GM20431 (cell line): ENCODE measurements at regions not wholly inside any gene's neighbourhood (a gene's known extent, or its start where the extent isn't known, plus 50 kb on each side); places are given as distances from the start of the nearest gene placed in this dataset.
"Not testable (repeated sequence)": the region's sequence is repeated elsewhere in the genome, so short reads cannot be mapped to it uniquely, and the experiment has no call there.

ENCODE experiments used
- in situ Hi-C: fragments of 300-500 bp; cut with MseI, MboI; formaldehyde crosslinking; loops from one replicate; pipeline ENCODE4 v1.15.0; 2020; ENCODE audit warnings: low sequenced_read_pairs; ENCODE audit not compliant: unreplicated experiment

GRCh38 chr2:84077496-84077895 is 381.6 kb downstream of the SUCLG1 start:
- in situ Hi-C loops, result no loop called here

- in situ Hi-C loops, result no loop called here
These were observed 388.0 kb downstream of the SUCLG1 start for GRCh38 chr2:84071050-84071449.

- in situ Hi-C loops, result no loop called here
These were observed 393.2 kb downstream of the SUCLG1 start for GRCh38 chr2:84065857-84066256.

GRCh38 chr2:84057917-84058560 is 401.0 kb downstream of the SUCLG1 start:
- in situ Hi-C loops, result no loop called here

- in situ Hi-C loops, result no loop called here
These were observed 403.3 kb downstream of the SUCLG1 start for GRCh38 chr2:84055816-84056215.

GRCh38 chr2:84054577-84054976 is 404.5 kb downstream of the SUCLG1 start:
- in situ Hi-C loops, result not testable (repeated sequence)

GRCh38 chr2:84052913-84053312 is 406.2 kb downstream of the SUCLG1 start:
- in situ Hi-C loops, result no loop called here

- in situ Hi-C loops, result no loop called here
These were observed 407.0 kb downstream of the SUCLG1 start for GRCh38 chr2:84052043-84052442.

GRCh38 chr2:84048964-84049363 is 410.1 kb downstream of the SUCLG1 start:
- in situ Hi-C loops, result no loop called here

- in situ Hi-C loops, result no loop called here
These were observed 417.6 kb downstream of the SUCLG1 start for GRCh38 chr2:84041506-84041905.

GRCh38 chr2:84040281-84040680 is 418.8 kb downstream of the SUCLG1 start:
- in situ Hi-C loops, result no loop called here

GRCh38 chr2:84038866-84039265 is 420.2 kb downstream of the SUCLG1 start:
- in situ Hi-C loops, result no loop called here

GRCh38 chr2:84033347-84033974 is 425.6 kb downstream of the SUCLG1 start:
- in situ Hi-C loops, result no loop called here

- in situ Hi-C loops, result no loop called here
These were observed 427.6 kb downstream of the SUCLG1 start for GRCh38 chr2:84031312-84032050.

- in situ Hi-C loops, result no loop called here
These were observed 429.0 kb downstream of the SUCLG1 start for GRCh38 chr2:84029903-84030575.

- in situ Hi-C loops, result no loop called here
These were observed 432.3 kb downstream of the SUCLG1 start for GRCh38 chr2:84026818-84027217.

- in situ Hi-C loops, result loop anchor here (25.0 kb wide), 1 partner anchor 264 kb away; no protein-coding TSS in a partner anchor
These were observed 436.2 kb downstream of the SUCLG1 start for GRCh38 chr2:84022810-84023431.

GRCh38 chr2:84017010-84017409 is 442.1 kb downstream of the SUCLG1 start:
- in situ Hi-C loops, result loop anchor here (25.0 kb wide), 1 partner anchor 270 kb away; no protein-coding TSS in a partner anchor

- in situ Hi-C loops, result loop anchor here (25.0 kb wide), 1 partner anchor 271 kb away; no protein-coding TSS in a partner anchor
These were observed 442.9 kb downstream of the SUCLG1 start for GRCh38 chr2:84016183-84016582.

GRCh38 chr2:83997889-83998288 is 461.2 kb downstream of the SUCLG1 start:
- in situ Hi-C loops, result no loop called here
